Peyer's patch (tissue), 4 donors: ENCODE measurements at regions not wholly inside any gene's neighbourhood (a gene's known extent, or its start where the extent isn't known, plus 50 kb on each side); places are given as distances from the start of the nearest gene placed in this dataset.

Experiments used
- POLR2A ChIP-seq, 2 donors: fragments of 450-650 bp; IDR thresholded peaks; one replicate each; pipeline ENCODE4 v1.5.1; 2017; ENCODE audit warnings: antibody characterized with exemption in 2 of 2, mild to moderate bottlenecking in 2 of 2, moderate library complexity in 2 of 2
- TF ChIP-seq, protein P1 (sequence below), 6 experiments: fragments of 450-650 bp in 4 of 6; fragments of 200-600 bp in 2 of 6; sonication (generic) in 1 of 6; IDR thresholded peaks; one replicate each; pipeline ENCODE4 v1.5.1; 2017 to 2019; ENCODE audit warnings: antibody characterized with exemption in 6 of 6, mild to moderate bottlenecking in 3 of 6, moderate library complexity in 1 of 6

DNA sequence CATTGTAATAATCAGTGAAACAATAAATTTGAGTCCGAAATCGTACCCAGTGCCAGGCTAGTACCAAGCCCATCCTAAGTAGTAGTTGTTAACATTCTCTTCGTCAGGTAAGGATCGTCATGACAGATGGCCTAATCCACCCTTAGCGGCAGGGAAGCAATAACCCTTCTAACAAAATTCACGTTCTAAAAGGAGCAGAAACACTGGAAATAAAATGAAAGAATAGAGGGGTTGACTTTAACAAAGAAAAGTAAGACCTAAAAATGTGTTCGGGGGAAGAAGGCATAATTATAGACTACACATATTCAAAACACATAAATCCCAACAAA, 142.7 kb downstream of the CPEB2 start:
- TF ChIP-seq, protein P1, sequence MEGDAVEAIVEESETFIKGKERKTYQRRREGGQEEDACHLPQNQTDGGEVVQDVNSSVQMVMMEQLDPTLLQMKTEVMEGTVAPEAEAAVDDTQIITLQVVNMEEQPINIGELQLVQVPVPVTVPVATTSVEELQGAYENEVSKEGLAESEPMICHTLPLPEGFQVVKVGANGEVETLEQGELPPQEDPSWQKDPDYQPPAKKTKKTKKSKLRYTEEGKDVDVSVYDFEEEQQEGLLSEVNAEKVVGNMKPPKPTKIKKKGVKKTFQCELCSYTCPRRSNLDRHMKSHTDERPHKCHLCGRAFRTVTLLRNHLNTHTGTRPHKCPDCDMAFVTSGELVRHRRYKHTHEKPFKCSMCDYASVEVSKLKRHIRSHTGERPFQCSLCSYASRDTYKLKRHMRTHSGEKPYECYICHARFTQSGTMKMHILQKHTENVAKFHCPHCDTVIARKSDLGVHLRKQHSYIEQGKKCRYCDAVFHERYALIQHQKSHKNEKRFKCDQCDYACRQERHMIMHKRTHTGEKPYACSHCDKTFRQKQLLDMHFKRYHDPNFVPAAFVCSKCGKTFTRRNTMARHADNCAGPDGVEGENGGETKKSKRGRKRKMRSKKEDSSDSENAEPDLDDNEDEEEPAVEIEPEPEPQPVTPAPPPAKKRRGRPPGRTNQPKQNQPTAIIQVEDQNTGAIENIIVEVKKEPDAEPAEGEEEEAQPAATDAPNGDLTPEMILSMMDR (IDR thresholded peaks at IDR 0.05), result no peak
- no peak for TF ChIP-seq POLR2A (IDR thresholded peaks at IDR 0.05)
